K562 (cell line): ENCODE measurements at regions not wholly inside any gene's neighbourhood (a gene's known extent, or its start where the extent isn't known, plus 50 kb on each side); places are given as distances from the start of the nearest gene placed in this dataset.

Source experiments
- CHCHD3 ChIP-seq: fragments of 250-450 bp; sonication (Bioruptor Pico); IDR thresholded peaks from 2 replicates; pipeline ENCODE4 v2.1.2; 2022; ENCODE audit warnings: mild to moderate bottlenecking
- FOXM1 ChIP-seq, 2 experiments: fragments of 450-650 bp in 1 of 2; sonication (generic) in 1 of 2; formaldehyde crosslinking in 1 of 2; IDR thresholded peaks; 2 replicates each; pipeline versions ENCODE4 v1.6.1 to v1.9.0; 2017 to 2022; ENCODE audit warnings: low read depth in 2 of 2, mild to moderate bottlenecking in 2 of 2, missing genetic modification reagents in 1 of 2, moderate library complexity in 1 of 2
- RREB1 ChIP-seq: fragments of 250-450 bp; sonication (Bioruptor Pico); IDR thresholded peaks from 2 replicates; pipeline ENCODE4 v1.4.0; 2020
- TAF15 ChIP-seq: fragments of 200-400 bp; formaldehyde crosslinking; IDR thresholded peaks from 2 replicates; pipeline ENCODE4 v1.6.1; 2017; ENCODE audit warnings: mild to moderate bottlenecking, low read depth, low read length, moderate library complexity
- ZNF232 ChIP-seq: sonication (generic); formaldehyde crosslinking; IDR thresholded peaks from 2 replicates; pipeline ENCODE4 v1.8.0; 2022; ENCODE audit warnings: mild to moderate bottlenecking, missing genetic modification reagents
- ZNF274 ChIP-seq: IDR thresholded peaks from 2 replicates; pipeline ENCODE4 v1.6.1; 2011; ENCODE audit warnings: low read depth, mild to moderate bottlenecking, low read length, moderate library complexity, borderline replicate concordance
- TF ChIP-seq, protein P1 (sequence below), 3 experiments: IDR thresholded peaks in 2 of 3; conservative IDR thresholded peaks in 1 of 3; 2 replicates each; pipeline ENCODE4 v1.5.1; 2011 to 2012; ENCODE audit warnings: low read length in 3 of 3, mild to moderate bottlenecking in 3 of 3, control low read depth in 2 of 3, improper control_type of control experiment in 1 of 3, inconsistent platforms in 1 of 3, low read depth in 1 of 3, mixed read lengths in 1 of 3, moderate library complexity in 1 of 3; ENCODE audit not compliant: insufficient read depth in 2 of 3

DNA sequence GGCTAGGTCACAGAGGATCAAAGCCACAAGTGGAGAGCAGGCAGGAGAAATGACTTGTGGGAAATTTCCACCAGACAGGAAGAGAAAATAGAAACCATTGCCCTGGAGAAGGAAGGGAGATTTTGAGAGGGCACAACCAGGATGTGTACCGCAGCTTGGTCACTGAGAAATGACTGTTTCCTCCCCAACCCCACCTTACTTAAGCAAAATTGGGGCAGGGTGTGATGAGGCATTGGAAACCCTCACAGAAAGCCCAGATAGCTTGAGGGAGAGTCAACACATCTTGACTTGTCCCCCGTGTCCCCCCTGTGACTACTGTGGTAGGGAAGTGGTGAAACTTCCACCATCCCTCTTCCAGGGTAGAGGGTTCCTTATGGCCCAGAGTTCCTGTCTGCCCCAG lies 113.5 kb upstream of the FAM20A start:
- TF ChIP-seq ZNF274 (no peak), ZNF232 (CRISPR knock-in tag) (no peak), CHCHD3 (CRISPR knock-in tag) (no peak), RREB1 (CRISPR knock-in tag) (no peak), TAF15 (no peak), FOXM1 (IDR thresholded peaks at IDR 0.05; ENCODE audit: low read depth) (no peak), FOXM1 (CRISPR knock-in tag; IDR thresholded peaks at IDR 0.05; ENCODE audit: low read depth) (no peak)
- TF ChIP-seq, protein P1, sequence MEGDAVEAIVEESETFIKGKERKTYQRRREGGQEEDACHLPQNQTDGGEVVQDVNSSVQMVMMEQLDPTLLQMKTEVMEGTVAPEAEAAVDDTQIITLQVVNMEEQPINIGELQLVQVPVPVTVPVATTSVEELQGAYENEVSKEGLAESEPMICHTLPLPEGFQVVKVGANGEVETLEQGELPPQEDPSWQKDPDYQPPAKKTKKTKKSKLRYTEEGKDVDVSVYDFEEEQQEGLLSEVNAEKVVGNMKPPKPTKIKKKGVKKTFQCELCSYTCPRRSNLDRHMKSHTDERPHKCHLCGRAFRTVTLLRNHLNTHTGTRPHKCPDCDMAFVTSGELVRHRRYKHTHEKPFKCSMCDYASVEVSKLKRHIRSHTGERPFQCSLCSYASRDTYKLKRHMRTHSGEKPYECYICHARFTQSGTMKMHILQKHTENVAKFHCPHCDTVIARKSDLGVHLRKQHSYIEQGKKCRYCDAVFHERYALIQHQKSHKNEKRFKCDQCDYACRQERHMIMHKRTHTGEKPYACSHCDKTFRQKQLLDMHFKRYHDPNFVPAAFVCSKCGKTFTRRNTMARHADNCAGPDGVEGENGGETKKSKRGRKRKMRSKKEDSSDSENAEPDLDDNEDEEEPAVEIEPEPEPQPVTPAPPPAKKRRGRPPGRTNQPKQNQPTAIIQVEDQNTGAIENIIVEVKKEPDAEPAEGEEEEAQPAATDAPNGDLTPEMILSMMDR (IDR thresholded peaks at IDR 0.05 in 2 of 3, conservative IDR thresholded peaks at IDR 0.05 in 1 of 3; ENCODE audit: insufficient read depth in 2 of 3, low read depth in 1 of 3, low read length in 3 of 3) = no peak
